ENCODE measurements at regions not wholly inside any gene's neighbourhood (a gene's known extent, or its start where the extent isn't known, plus 50 kb on each side); places are given as distances from the start of the nearest gene placed in this dataset.

GRCh38 chr7:45515346-45515745, 58.8 kb upstream of the ADCY1 start:
- Histone ChIP-seq H3K4me3 (ENCODE audit: low read depth, low read length, poor library complexity, severe bottlenecking) (no peak overlapping the region), H3K4me1 (ENCODE audit: insufficient read depth, low read length, poor library complexity, severe bottlenecking) (no peaks in the 10 kb centered on the region), H3K9me3 (ENCODE audit: low read length) (peaks cover 15% of the 10 kb centered on the region), H2AFZ (ENCODE audit: low read length) (no peak overlapping the region), H3K9me2 (ENCODE audit: insufficient read depth, low read length) (no peaks in the 10 kb centered on the region), H3K27ac (ENCODE audit: low read depth, low read length, poor library complexity, severe bottlenecking) (no peak overlapping the region), H4K20me1 (ENCODE audit: insufficient read depth, low read length) (no peaks in the 10 kb centered on the region), H3K4me2 (ENCODE audit: low read length) (no peak overlapping the region), H3K79me2 (ENCODE audit: insufficient read depth, low read depth, low read length) (no peaks in the 10 kb centered on the region), H3K36me3 (ENCODE audit: insufficient read depth, low read length) (no peaks in the 10 kb centered on the region)
- TF ChIP-seq EZH2phosphoT487 (IDR thresholded peaks at IDR 0.05; ENCODE audit: borderline replicate concordance, low read depth, low read length) (no peak), CTCF (conservative IDR thresholded peaks at IDR 0.05; ENCODE audit: low read length) (no peak)
- intact Hi-C loops (cut with micrococcal nuclease; ENCODE audit: unreplicated experiment), result no loop called here
- CTCF ChIA-PET (ENCODE audit: unreplicated experiment), result no interaction called here
- DNase-seq (ENCODE audit: low spot score), result no peak
- POLR2A ChIA-PET, result no interaction called here
- no TSS peak for BruUV-seq (replicated peaks)
